T-helper 22 cell (primary cell): ENCODE measurements at regions not wholly inside any gene's neighbourhood (a gene's known extent, or its start where the extent isn't known, plus 50 kb on each side); places are given as distances from the start of the nearest gene placed in this dataset.

ENCODE experiments used
- DNase-seq: peaks from one replicate; pipeline ENCODE4 v3.0.0-alpha.2; 2020; ENCODE audit warnings: low read depth

GRCh38 chr21:28459193-28459592 lies 533.5 kb downstream of the LTN1 start:
- no peak for DNase-seq

- DNase-seq, result no peak
Observed at GRCh38 chr21:28458446-28458845, 534.2 kb downstream of the LTN1 start.

- no peak for DNase-seq
Observed at GRCh38 chr21:28455253-28455600, 537.5 kb downstream of the LTN1 start.

GRCh38 chr21:28454564-28455252 lies 538.0 kb downstream of the LTN1 start:
- DNase-seq, result no peak

- no peak for DNase-seq
Observed at GRCh38 chr21:28447462-28447861, 545.2 kb downstream of the LTN1 start.

- DNase-seq, result no peak
Observed at GRCh38 chr21:28445141-28445830, 547.4 kb downstream of the LTN1 start.

GRCh38 chr21:28444557-28444956 lies 548.1 kb downstream of the LTN1 start:
- DNase-seq, result no peak

- no peak for DNase-seq
Observed at GRCh38 chr21:28444111-28444510, 548.6 kb downstream of the LTN1 start.

GRCh38 chr21:28442624-28443023 lies 550.1 kb downstream of the LTN1 start:
- no peak for DNase-seq

GRCh38 chr21:28442085-28442484 lies 550.6 kb downstream of the LTN1 start:
- DNase-seq, result no peak

GRCh38 chr21:28439788-28440187 lies 552.9 kb downstream of the LTN1 start:
- DNase-seq, result no peak

- no peak for DNase-seq
Observed at GRCh38 chr21:28439251-28439650, 553.4 kb downstream of the LTN1 start.

GRCh38 chr21:28437061-28437460 lies 555.6 kb downstream of the LTN1 start:
- no peak for DNase-seq

- DNase-seq, result no peak
Observed at GRCh38 chr21:28436286-28436932, 556.3 kb downstream of the LTN1 start.

- DNase-seq, result no peak
Observed at GRCh38 chr21:28431527-28432200, 561.0 kb downstream of the LTN1 start.

GRCh38 chr21:28431022-28431421 lies 561.7 kb downstream of the LTN1 start:
- DNase-seq, result no peak

- DNase-seq, result no peak
Observed at GRCh38 chr21:28429161-28429560, 563.5 kb downstream of the LTN1 start.

GRCh38 chr21:28427394-28428022 lies 565.2 kb downstream of the LTN1 start:
- DNase-seq, result no peak

- DNase-seq, result no peak
Observed at GRCh38 chr21:28426545-28426944, 566.1 kb downstream of the LTN1 start.

- no peak for DNase-seq
Observed at GRCh38 chr21:28423521-28424190, 569.0 kb downstream of the LTN1 start.

GRCh38 chr21:28421716-28422524 lies 570.8 kb downstream of the LTN1 start:
- no peak for DNase-seq
